ENCODE measurements at regions not wholly inside any gene's neighbourhood (a gene's known extent, or its start where the extent isn't known, plus 50 kb on each side); places are given as distances from the start of the nearest gene placed in this dataset.
A peak's percentile ranks its signal among the peaks of the same experiment; 100 is the strongest.
"Not testable (repeated sequence)": the region's sequence is repeated elsewhere in the genome, so short reads cannot be mapped to it uniquely, and the experiment has no call there.

GRCh38 chr6:68094070-68094469 is 541.0 kb upstream of the ADGRB3 start:
- H3K9me3 ChIP-seq (ENCODE audit: low read length), result no peaks in the 10 kb centered on the region
- H3K4me1 ChIP-seq (ENCODE audit: insufficient read depth, low read length), result no peaks in the 10 kb centered on the region
- H3K36me3 ChIP-seq (ENCODE audit: insufficient read depth, low read length), result no peaks in the 10 kb centered on the region
- H2AFZ ChIP-seq (ENCODE audit: low read depth, low read length), result no peak overlapping the region
- H3K27me3 ChIP-seq (ENCODE audit: insufficient read depth, low read length), result no peaks in the 10 kb centered on the region
- no peak overlapping the region for H3K4me3 ChIP-seq (ENCODE audit: low read length)

- Histone ChIP-seq H3K9me3 (ENCODE audit: low read length) (no peaks in the 10 kb centered on the region), H3K4me3 (ENCODE audit: low read length) (no peak overlapping the region), H3K4me1 (ENCODE audit: insufficient read depth, low read length) (no peaks in the 10 kb centered on the region), H2AFZ (ENCODE audit: low read depth, low read length) (no peak overlapping the region), H3K27me3 (ENCODE audit: insufficient read depth, low read length) (no peaks in the 10 kb centered on the region), H3K36me3 (ENCODE audit: insufficient read depth, low read length) (no peaks in the 10 kb centered on the region)
Observed at GRCh38 chr6:68087399-68088133, 547.5 kb upstream of the ADGRB3 start.

- no peaks in the 10 kb centered on the region for H3K4me1 ChIP-seq (ENCODE audit: insufficient read depth, low read length)
- no peak overlapping the region for H2AFZ ChIP-seq (ENCODE audit: low read depth, low read length)
- H3K9me3 ChIP-seq (ENCODE audit: low read length), result no peaks in the 10 kb centered on the region
- H3K36me3 ChIP-seq (ENCODE audit: insufficient read depth, low read length), result no peaks in the 10 kb centered on the region
- H3K27me3 ChIP-seq (ENCODE audit: insufficient read depth, low read length), result no peaks in the 10 kb centered on the region
- H3K4me3 ChIP-seq (ENCODE audit: low read length), result no peak overlapping the region
Observed at GRCh38 chr6:68086199-68086598, 548.9 kb upstream of the ADGRB3 start.

- H3K27me3 ChIP-seq (ENCODE audit: insufficient read depth, low read length); H3K4me1 ChIP-seq (ENCODE audit: insufficient read depth, low read length); H3K4me3 ChIP-seq (ENCODE audit: low read length); H3K36me3 ChIP-seq (ENCODE audit: insufficient read depth, low read length); H2AFZ ChIP-seq (ENCODE audit: low read depth, low read length); H3K9me3 ChIP-seq (ENCODE audit: low read length): not testable (repeated sequence)
Observed at GRCh38 chr6:68085599-68085998, 549.5 kb upstream of the ADGRB3 start.

- Histone ChIP-seq H3K36me3 (ENCODE audit: insufficient read depth, low read length) (no peaks in the 10 kb centered on the region), H3K9me3 (ENCODE audit: low read length) (no peaks in the 10 kb centered on the region), H3K4me3 (ENCODE audit: low read length) (no peak overlapping the region), H2AFZ (ENCODE audit: low read depth, low read length) (no peak overlapping the region), H3K4me1 (ENCODE audit: insufficient read depth, low read length) (no peaks in the 10 kb centered on the region), H3K27me3 (ENCODE audit: insufficient read depth, low read length) (no peaks in the 10 kb centered on the region)
Observed at GRCh38 chr6:68082086-68082485, 553.0 kb upstream of the ADGRB3 start.

GRCh38 chr6:68080074-68080473 is 555.0 kb upstream of the ADGRB3 start:
- H3K27me3 ChIP-seq (ENCODE audit: insufficient read depth, low read length), result no peaks in the 10 kb centered on the region
- no peak overlapping the region for H3K4me3 ChIP-seq (ENCODE audit: low read length)
- H3K36me3 ChIP-seq (ENCODE audit: insufficient read depth, low read length), result no peaks in the 10 kb centered on the region
- H3K9me3 ChIP-seq (ENCODE audit: low read length), result no peaks in the 10 kb centered on the region
- no peaks in the 10 kb centered on the region for H3K4me1 ChIP-seq (ENCODE audit: insufficient read depth, low read length)
- no peak overlapping the region for H2AFZ ChIP-seq (ENCODE audit: low read depth, low read length)

GRCh38 chr6:68077661-68078060 is 557.4 kb upstream of the ADGRB3 start:
- Histone ChIP-seq H3K27me3 (ENCODE audit: insufficient read depth, low read length) (no peaks in the 10 kb centered on the region), H2AFZ (ENCODE audit: low read depth, low read length) (no peak overlapping the region), H3K9me3 (ENCODE audit: low read length) (no peaks in the 10 kb centered on the region), H3K36me3 (ENCODE audit: insufficient read depth, low read length) (no peaks in the 10 kb centered on the region), H3K4me3 (ENCODE audit: low read length) (no peak overlapping the region), H3K4me1 (ENCODE audit: insufficient read depth, low read length) (no peaks in the 10 kb centered on the region)

GRCh38 chr6:68071740-68072139 is 563.3 kb upstream of the ADGRB3 start:
- H3K9me3 ChIP-seq (ENCODE audit: low read length), result no peaks in the 10 kb centered on the region
- no peaks in the 10 kb centered on the region for H3K36me3 ChIP-seq (ENCODE audit: insufficient read depth, low read length)
- H3K4me3 ChIP-seq (ENCODE audit: low read length), result no peak overlapping the region
- H2AFZ ChIP-seq (ENCODE audit: low read depth, low read length), result no peak overlapping the region
- no peaks in the 10 kb centered on the region for H3K4me1 ChIP-seq (ENCODE audit: insufficient read depth, low read length)
- no peaks in the 10 kb centered on the region for H3K27me3 ChIP-seq (ENCODE audit: insufficient read depth, low read length)

- no peaks in the 10 kb centered on the region for H3K9me3 ChIP-seq (ENCODE audit: low read length)
- H3K36me3 ChIP-seq (ENCODE audit: insufficient read depth, low read length), result no peaks in the 10 kb centered on the region
- H3K27me3 ChIP-seq (ENCODE audit: insufficient read depth, low read length), result no peaks in the 10 kb centered on the region
- H3K4me3 ChIP-seq (ENCODE audit: low read length), result no peak overlapping the region
- H2AFZ ChIP-seq (ENCODE audit: low read depth, low read length), result no peak overlapping the region
- H3K4me1 ChIP-seq (ENCODE audit: insufficient read depth, low read length), result no peaks in the 10 kb centered on the region
Observed at GRCh38 chr6:68069921-68070710, 565.0 kb upstream of the ADGRB3 start.

- Histone ChIP-seq H3K27me3 (ENCODE audit: insufficient read depth, low read length) (no peaks in the 10 kb centered on the region), H3K4me1 (ENCODE audit: insufficient read depth, low read length) (peaks cover 4% of the 10 kb centered on the region), H3K36me3 (ENCODE audit: insufficient read depth, low read length) (no peaks in the 10 kb centered on the region), H2AFZ (ENCODE audit: low read depth, low read length) (peak overlapping the region; percentile 39), H3K4me3 (ENCODE audit: low read length) (no peak overlapping the region), H3K9me3 (ENCODE audit: low read length) (no peaks in the 10 kb centered on the region)
Observed at GRCh38 chr6:68059899-68060298, 575.2 kb upstream of the ADGRB3 start.

GRCh38 chr6:68059261-68059660 is 575.8 kb upstream of the ADGRB3 start:
- Histone ChIP-seq H3K4me1 (ENCODE audit: insufficient read depth, low read length) (peaks cover 4% of the 10 kb centered on the region), H3K27me3 (ENCODE audit: insufficient read depth, low read length) (no peaks in the 10 kb centered on the region), H3K36me3 (ENCODE audit: insufficient read depth, low read length) (no peaks in the 10 kb centered on the region), H3K9me3 (ENCODE audit: low read length) (no peaks in the 10 kb centered on the region), H2AFZ (ENCODE audit: low read depth, low read length) (no peak overlapping the region), H3K4me3 (ENCODE audit: low read length) (no peak overlapping the region)

GRCh38 chr6:68056596-68056995 is 578.5 kb upstream of the ADGRB3 start:
- H3K9me3 ChIP-seq (ENCODE audit: low read length); H2AFZ ChIP-seq (ENCODE audit: low read depth, low read length); H3K36me3 ChIP-seq (ENCODE audit: insufficient read depth, low read length); H3K27me3 ChIP-seq (ENCODE audit: insufficient read depth, low read length); H3K4me1 ChIP-seq (ENCODE audit: insufficient read depth, low read length); H3K4me3 ChIP-seq (ENCODE audit: low read length): not testable (repeated sequence)

GRCh38 chr6:68054756-68055155 is 580.3 kb upstream of the ADGRB3 start:
- Histone ChIP-seq H3K27me3 (ENCODE audit: insufficient read depth, low read length) (no peaks in the 10 kb centered on the region), H3K9me3 (ENCODE audit: low read length) (no peaks in the 10 kb centered on the region), H3K4me1 (ENCODE audit: insufficient read depth, low read length) (no peaks in the 10 kb centered on the region), H3K4me3 (ENCODE audit: low read length) (no peak overlapping the region), H3K36me3 (ENCODE audit: insufficient read depth, low read length) (no peaks in the 10 kb centered on the region), H2AFZ (ENCODE audit: low read depth, low read length) (no peak overlapping the region)
